GM12878 (cell line): ENCODE measurements at regions not wholly inside any gene's neighbourhood (a gene's known extent, or its start where the extent isn't known, plus 50 kb on each side); places are given as distances from the start of the nearest gene placed in this dataset.

Experiments
- ATAC-seq: fragments of 200-7000 bp; cut with Tn5 transposase; 3 replicates; pipeline ENCODE4 v1.9.1; 2020; ENCODE audit warnings: mild to moderate bottlenecking, moderate library complexity
- BruUV-seq: library from RNA; stranded (reverse); fragments of 400-500 nt; replicated peaks from 2 replicates; lab custom pipeline; 2021; lab: Mats Ljungman, UMichigan
- CTCF ChIA-PET: fragments of 300-600 bp; sonication (Branson Sonifier 250); formaldehyde crosslinking; extraction: SDS; loops from one replicate; lab custom pipeline; 2021; ENCODE audit warnings: inconsistent platforms; lab: Yijun Ruan, JAX
- POLR2A ChIA-PET: fragments of 350-600 bp; formaldehyde crosslinking; extraction: SDS; loops from one replicate; lab custom pipeline; 2021; ENCODE audit warnings: inconsistent platforms; lab: Charles Lee
- RAD21 ChIA-PET: fragments of 300-600 bp; sonication (Branson Sonifier 250); formaldehyde crosslinking; loops from one replicate; lab custom pipeline; 2023; ENCODE audit warnings: antibody characterized with exemption; ENCODE audit not compliant: unreplicated experiment; lab: Charles Lee
- SMC1A ChIA-PET: fragments of 300-600 bp; sonication (Branson Sonifier 250); formaldehyde crosslinking; loops from one replicate; lab custom pipeline; 2023; ENCODE audit not compliant: unreplicated experiment, uncharacterized antibody; lab: Charles Lee
- DNase-seq: peaks from one replicate; pipeline ENCODE4 v3.0.0-alpha.2; 2011; ENCODE audit warnings: low read depth, low spot score
- FAIRE-seq: peaks from 3 replicates; lab custom pipeline; 2011; peaks lifted over from hg19 to GRCh38; lab: Jason Lieb, UNC
- H2AFZ ChIP-seq: 2 replicates; pipeline ENCODE4 v1.6.0; 2011; ENCODE audit warnings: low read depth, low read length, control low read depth; ENCODE audit not compliant: control insufficient read depth
- H3K27ac ChIP-seq: 2 replicates; pipeline ENCODE4 v1.5.1; 2011; ENCODE audit warnings: control low read depth; ENCODE audit not compliant: control insufficient read depth, insufficient read depth
- H3K27me3 ChIP-seq, 2 experiments: replicated peaks in 1 of 2; 2 replicates each; pipeline versions ENCODE4 v1.6.0 to v1.6.1; 2011; ENCODE audit warnings: low read length in 1 of 2; ENCODE audit not compliant: control insufficient read depth in 2 of 2, insufficient read depth in 2 of 2
- H3K36me3 ChIP-seq, 2 experiments: 2 replicates each; pipeline ENCODE4 v1.5.1; 2011; ENCODE audit warnings: low read length in 1 of 2; ENCODE audit not compliant: control insufficient read depth in 2 of 2, insufficient read depth in 2 of 2
- H3K4me1 ChIP-seq: 2 replicates; pipeline ENCODE4 v1.6.1; 2011; ENCODE audit warnings: mild to moderate bottlenecking, low read length, moderate library complexity, mixed read lengths; ENCODE audit not compliant: control insufficient read depth, insufficient read depth
- H3K4me2 ChIP-seq: 2 replicates; pipeline ENCODE4 v1.6.0; 2011; ENCODE audit warnings: control low read depth; ENCODE audit not compliant: control insufficient read depth, insufficient read depth
- H3K4me3 ChIP-seq: fragments of 200-600 bp; sonication (generic); 2 replicates; pipeline ENCODE4 v1.5.1; 2016
- H3K79me2 ChIP-seq: 2 replicates; pipeline ENCODE4 v1.6.0; 2011; ENCODE audit warnings: low read length; ENCODE audit not compliant: control insufficient read depth, insufficient read depth
- H3K9ac ChIP-seq: 2 replicates; pipeline ENCODE4 v1.8.0; 2011; ENCODE audit warnings: low read length, control low read depth, mixed read lengths; ENCODE audit not compliant: control insufficient read depth, insufficient read depth
- H3K9me3 ChIP-seq: replicated peaks from 3 replicates; pipeline ENCODE4 v1.5.1; 2011; ENCODE audit warnings: mild to moderate bottlenecking, low read length; ENCODE audit not compliant: control insufficient read depth, insufficient read depth
- H4K20me1 ChIP-seq: 2 replicates; pipeline ENCODE4 v1.6.0; 2011; ENCODE audit not compliant: control insufficient read depth, insufficient read depth
- CEBPB ChIP-seq, 2 experiments: fragments of 150-350 bp in 1 of 2; IDR thresholded peaks; 2 replicates each; pipeline ENCODE4 v1.6.1; 2012 to 2014; ENCODE audit warnings: low read depth in 2 of 2, low read length in 2 of 2, borderline replicate concordance in 1 of 2, inconsistent platforms in 1 of 2
- CHD4 ChIP-seq: fragments of 200-600 bp; sonication (generic); IDR thresholded peaks from 2 replicates; pipeline ENCODE4 v1.6.1; 2016; ENCODE audit warnings: mild to moderate bottlenecking
- EZH2 ChIP-seq: IDR thresholded peaks from 2 replicates; pipeline ENCODE4 v1.6.1; 2012; ENCODE audit warnings: low read depth, mild to moderate bottlenecking, control low read depth, inconsistent platforms, low read length, borderline replicate concordance; ENCODE audit not compliant: control insufficient read depth
- FOS ChIP-seq: IDR thresholded peaks from 3 replicates; pipeline ENCODE4 v1.6.1; 2011; ENCODE audit warnings: borderline replicate concordance; ENCODE audit not compliant: insufficient read length; ENCODE audit errors: extremely low read depth
- HDAC6 ChIP-seq: fragments of 200-600 bp; sonication (generic); IDR thresholded peaks from one replicate; pipeline ENCODE4 v1.8.0; 2017; ENCODE audit warnings: antibody characterized with exemption; ENCODE audit not compliant: unreplicated experiment
- HDGF ChIP-seq: fragments of 450-650 bp; IDR thresholded peaks from 2 replicates; pipeline ENCODE4 v1.6.1; 2016; ENCODE audit warnings: antibody characterized with exemption
- JUNB ChIP-seq: IDR thresholded peaks from 2 replicates; pipeline ENCODE4 v1.6.1; 2016; ENCODE audit warnings: antibody characterized with exemption, mild to moderate bottlenecking
- KLF5 ChIP-seq: fragments of 450-650 bp; IDR thresholded peaks from 2 replicates; pipeline ENCODE4 v1.6.1; 2014; ENCODE audit warnings: mild to moderate bottlenecking; ENCODE audit not compliant: partially characterized antibody
- MEF2B ChIP-seq: fragments of 450-650 bp; IDR thresholded peaks from 2 replicates; pipeline ENCODE4 v1.6.1; 2018; ENCODE audit warnings: mild to moderate bottlenecking, moderate library complexity; ENCODE audit not compliant: partially characterized antibody, poor library complexity, severe bottlenecking
- NFXL1 ChIP-seq: fragments of 450-650 bp; IDR thresholded peaks from 2 replicates; pipeline ENCODE4 v1.6.1; 2017; ENCODE audit warnings: antibody characterized with exemption, mild to moderate bottlenecking, borderline replicate concordance
- NFYB ChIP-seq: IDR thresholded peaks from 2 replicates; pipeline ENCODE4 v1.6.1; 2011; ENCODE audit warnings: low read depth, mild to moderate bottlenecking, low read length, improper control_type of control experiment, moderate library complexity; ENCODE audit not compliant: insufficient read depth
- NKRF ChIP-seq: fragments of 450-650 bp; conservative IDR thresholded peaks from 2 replicates; pipeline ENCODE4 v1.6.1; 2017; ENCODE audit warnings: mild to moderate bottlenecking, moderate library complexity
- RAD21 ChIP-seq: IDR thresholded peaks from 2 replicates; pipeline ENCODE4 v1.6.1; 2011; ENCODE audit warnings: mild to moderate bottlenecking, low read depth, low read length, moderate library complexity; ENCODE audit not compliant: insufficient read depth
- RAD51 ChIP-seq: fragments of 450-650 bp; IDR thresholded peaks from 2 replicates; pipeline ENCODE4 v1.6.1; 2016; ENCODE audit warnings: moderate library complexity, mild to moderate bottlenecking, inconsistent platforms
- RUNX3 ChIP-seq: IDR thresholded peaks from 2 replicates; pipeline ENCODE4 v1.6.1; 2012; ENCODE audit warnings: low read length, inconsistent platforms
- SIX5 ChIP-seq: IDR thresholded peaks from 2 replicates; pipeline ENCODE4 v1.6.1; 2011; ENCODE audit warnings: mild to moderate bottlenecking, low read depth, low read length, moderate library complexity; ENCODE audit not compliant: severe bottlenecking
- WGBS: methylation state at CpG from one replicate; pipeline ENCODE4 v1.1.6; 2016; ENCODE audit warnings: low lambda C conversion rate; ENCODE audit not compliant: insufficient replicate concordance, insufficient coverage; ENCODE audit errors: missing lambda C conversion rate; 5-methylcytosine and 5-hydroxymethylcytosine counted together
- in situ Hi-C: fragments of 300-500 bp; cut with MboI; formaldehyde crosslinking; loops from 9 replicates; pipeline ENCODE4 v1.14.3; 2018; ENCODE audit warnings: mixed read lengths
- intact Hi-C: fragments of 100-400 bp; cut with micrococcal nuclease; formaldehyde crosslinking; loops from one replicate; pipeline ENCODE4 v1.14.2; 2022; ENCODE audit not compliant: unreplicated experiment
- TF ChIP-seq, protein P1 (sequence below): fragments of 450-650 bp; IDR thresholded peaks from 2 replicates; pipeline ENCODE4 v1.6.1; 2017; ENCODE audit warnings: mild to moderate bottlenecking
- TF ChIP-seq, protein P2 (sequence below): IDR thresholded peaks from 2 replicates; pipeline ENCODE4 v1.6.1; 2012; ENCODE audit warnings: mild to moderate bottlenecking, low read depth, low read length

GRCh38 chr20:51217347-51218045 is 194.6 kb upstream of the KCNG1 start:
- FAIRE-seq: no peak
- no peaks in the 10 kb centered on the region for H4K20me1 ChIP-seq
- ChIA-PET RAD21 (no interaction called here), CTCF (no interaction called here), SMC1A (no interaction called here), POLR2A (no interaction called here)
- WGBS: 50% methylated on average over 3 of the region's 3 CpGs
- DNase-seq: no peak
- peaks cover 0 to 5% of the 10 kb centered on the region in 2 experiments; a peak in 2 of 4 replicates for H3K27me3 ChIP-seq
- no TSS peak for BruUV-seq
- no peak overlapping the region for H3K4me3 ChIP-seq
- ATAC-seq: no peak
- H3K9ac ChIP-seq: no peak overlapping the region
- peaks cover 6% of the 10 kb centered on the region; the same call in 2 of the 3 replicates for H3K9me3 ChIP-seq
- TF ChIP-seq SIX5 (no peak), RAD21 (no peak), CEBPB (IDR thresholded peaks at IDR 0.05; ENCODE audit: borderline replicate concordance in 1 of 2, low read depth in 2 of 2, low read length in 2 of 2) (no peak), RUNX3 (no peak), FOS (no peak), NKRF (no peak), HDGF (no peak), NFYB (no peak), JUNB (no peak), KLF5 (no peak), HDAC6 (no peak), EZH2 (no peak), MEF2B (no peak), RAD51 (no peak), CHD4 (no peak), NFXL1 (no peak)
- TF ChIP-seq, protein P1, sequence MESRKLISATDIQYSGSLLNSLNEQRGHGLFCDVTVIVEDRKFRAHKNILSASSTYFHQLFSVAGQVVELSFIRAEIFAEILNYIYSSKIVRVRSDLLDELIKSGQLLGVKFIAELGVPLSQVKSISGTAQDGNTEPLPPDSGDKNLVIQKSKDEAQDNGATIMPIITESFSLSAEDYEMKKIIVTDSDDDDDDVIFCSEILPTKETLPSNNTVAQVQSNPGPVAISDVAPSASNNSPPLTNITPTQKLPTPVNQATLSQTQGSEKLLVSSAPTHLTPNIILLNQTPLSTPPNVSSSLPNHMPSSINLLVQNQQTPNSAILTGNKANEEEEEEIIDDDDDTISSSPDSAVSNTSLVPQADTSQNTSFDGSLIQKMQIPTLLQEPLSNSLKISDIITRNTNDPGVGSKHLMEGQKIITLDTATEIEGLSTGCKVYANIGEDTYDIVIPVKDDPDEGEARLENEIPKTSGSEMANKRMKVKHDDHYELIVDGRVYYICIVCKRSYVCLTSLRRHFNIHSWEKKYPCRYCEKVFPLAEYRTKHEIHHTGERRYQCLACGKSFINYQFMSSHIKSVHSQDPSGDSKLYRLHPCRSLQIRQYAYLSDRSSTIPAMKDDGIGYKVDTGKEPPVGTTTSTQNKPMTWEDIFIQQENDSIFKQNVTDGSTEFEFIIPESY: no peak
- TF ChIP-seq, protein P2, sequence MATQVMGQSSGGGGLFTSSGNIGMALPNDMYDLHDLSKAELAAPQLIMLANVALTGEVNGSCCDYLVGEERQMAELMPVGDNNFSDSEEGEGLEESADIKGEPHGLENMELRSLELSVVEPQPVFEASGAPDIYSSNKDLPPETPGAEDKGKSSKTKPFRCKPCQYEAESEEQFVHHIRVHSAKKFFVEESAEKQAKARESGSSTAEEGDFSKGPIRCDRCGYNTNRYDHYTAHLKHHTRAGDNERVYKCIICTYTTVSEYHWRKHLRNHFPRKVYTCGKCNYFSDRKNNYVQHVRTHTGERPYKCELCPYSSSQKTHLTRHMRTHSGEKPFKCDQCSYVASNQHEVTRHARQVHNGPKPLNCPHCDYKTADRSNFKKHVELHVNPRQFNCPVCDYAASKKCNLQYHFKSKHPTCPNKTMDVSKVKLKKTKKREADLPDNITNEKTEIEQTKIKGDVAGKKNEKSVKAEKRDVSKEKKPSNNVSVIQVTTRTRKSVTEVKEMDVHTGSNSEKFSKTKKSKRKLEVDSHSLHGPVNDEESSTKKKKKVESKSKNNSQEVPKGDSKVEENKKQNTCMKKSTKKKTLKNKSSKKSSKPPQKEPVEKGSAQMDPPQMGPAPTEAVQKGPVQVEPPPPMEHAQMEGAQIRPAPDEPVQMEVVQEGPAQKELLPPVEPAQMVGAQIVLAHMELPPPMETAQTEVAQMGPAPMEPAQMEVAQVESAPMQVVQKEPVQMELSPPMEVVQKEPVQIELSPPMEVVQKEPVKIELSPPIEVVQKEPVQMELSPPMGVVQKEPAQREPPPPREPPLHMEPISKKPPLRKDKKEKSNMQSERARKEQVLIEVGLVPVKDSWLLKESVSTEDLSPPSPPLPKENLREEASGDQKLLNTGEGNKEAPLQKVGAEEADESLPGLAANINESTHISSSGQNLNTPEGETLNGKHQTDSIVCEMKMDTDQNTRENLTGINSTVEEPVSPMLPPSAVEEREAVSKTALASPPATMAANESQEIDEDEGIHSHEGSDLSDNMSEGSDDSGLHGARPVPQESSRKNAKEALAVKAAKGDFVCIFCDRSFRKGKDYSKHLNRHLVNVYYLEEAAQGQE: no peak
- TF ChIP-seq, all 136 proteins: peak for 0
- no peak overlapping the region for H2AFZ ChIP-seq
- H3K79me2 ChIP-seq: no peaks in the 10 kb centered on the region
- no peak overlapping the region for H3K4me2 ChIP-seq
- intact Hi-C loops (no loop called here), in situ Hi-C loops (no loop called here)
- H3K27ac ChIP-seq: no peak overlapping the region
- no peaks in the 10 kb centered on the region for H3K4me1 ChIP-seq
- H3K36me3 ChIP-seq: no peaks in the 10 kb centered on the region
